VCaP (cell line): ENCODE measurements at regions not wholly inside any gene's neighbourhood (a gene's known extent, or its start where the extent isn't known, plus 50 kb on each side); places are given as distances from the start of the nearest gene placed in this dataset.

Experiments
- H3K27ac ChIP-seq: fragments of 450-650 bp; 2 replicates; pipeline ENCODE4 v1.5.1; 2017
- TF ChIP-seq, protein P1 (sequence below): fragments of 450-650 bp; conservative IDR thresholded peaks from 2 replicates; pipeline ENCODE4 v1.5.1; 2017; ENCODE audit warnings: mild to moderate bottlenecking, moderate library complexity

DNA sequence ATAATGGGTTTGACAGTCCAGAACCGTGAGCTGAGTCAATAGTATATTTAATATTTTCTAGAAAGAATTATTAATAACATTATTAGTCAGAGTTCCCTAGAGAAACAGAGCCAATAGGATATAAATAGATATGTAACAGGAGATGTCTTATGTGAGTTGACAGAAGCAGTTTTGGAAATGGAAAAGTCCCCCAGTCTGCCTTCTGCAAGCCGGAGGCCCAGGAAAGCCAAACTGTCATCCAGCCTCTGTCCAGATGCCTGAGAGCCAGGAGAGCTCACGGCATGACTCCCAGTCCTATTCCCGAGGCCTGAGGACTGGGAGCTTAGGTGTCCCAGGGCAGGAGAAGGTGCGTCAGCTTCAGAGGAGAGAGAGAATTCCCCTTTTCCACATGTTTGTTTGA lies 286.4 kb upstream of the ADARB2 start:
- H3K27ac ChIP-seq, result no peak overlapping the region

DNA sequence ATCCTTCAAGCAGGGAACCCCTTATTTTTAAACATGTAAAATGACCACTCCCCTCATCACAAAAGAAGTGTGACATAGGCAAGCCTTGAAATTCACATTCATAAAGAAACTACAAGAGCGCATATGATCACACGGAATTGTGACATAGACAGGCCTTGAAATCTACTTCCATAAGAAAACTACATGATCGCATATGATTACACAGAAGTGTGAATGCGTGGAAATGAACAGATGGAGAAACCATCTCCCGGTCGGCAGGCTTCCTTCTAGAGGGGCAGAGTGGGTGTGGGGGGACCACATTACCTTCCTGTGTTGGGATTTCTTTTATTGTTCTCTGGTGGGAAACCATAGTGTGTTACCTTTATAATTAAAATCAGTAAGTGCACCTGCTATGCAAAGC lies 285.1 kb upstream of the ADARB2 start:
- H3K27ac ChIP-seq, result no peak overlapping the region
- TF ChIP-seq, protein P1, sequence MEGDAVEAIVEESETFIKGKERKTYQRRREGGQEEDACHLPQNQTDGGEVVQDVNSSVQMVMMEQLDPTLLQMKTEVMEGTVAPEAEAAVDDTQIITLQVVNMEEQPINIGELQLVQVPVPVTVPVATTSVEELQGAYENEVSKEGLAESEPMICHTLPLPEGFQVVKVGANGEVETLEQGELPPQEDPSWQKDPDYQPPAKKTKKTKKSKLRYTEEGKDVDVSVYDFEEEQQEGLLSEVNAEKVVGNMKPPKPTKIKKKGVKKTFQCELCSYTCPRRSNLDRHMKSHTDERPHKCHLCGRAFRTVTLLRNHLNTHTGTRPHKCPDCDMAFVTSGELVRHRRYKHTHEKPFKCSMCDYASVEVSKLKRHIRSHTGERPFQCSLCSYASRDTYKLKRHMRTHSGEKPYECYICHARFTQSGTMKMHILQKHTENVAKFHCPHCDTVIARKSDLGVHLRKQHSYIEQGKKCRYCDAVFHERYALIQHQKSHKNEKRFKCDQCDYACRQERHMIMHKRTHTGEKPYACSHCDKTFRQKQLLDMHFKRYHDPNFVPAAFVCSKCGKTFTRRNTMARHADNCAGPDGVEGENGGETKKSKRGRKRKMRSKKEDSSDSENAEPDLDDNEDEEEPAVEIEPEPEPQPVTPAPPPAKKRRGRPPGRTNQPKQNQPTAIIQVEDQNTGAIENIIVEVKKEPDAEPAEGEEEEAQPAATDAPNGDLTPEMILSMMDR, result no peak

More for the DNA sequence above, 286.4 kb upstream of the ADARB2 start:
- TF ChIP-seq, protein P1, result no peak

GRCh38 chr10:2020836-2021235 lies 283.5 kb upstream of the ADARB2 start:
- H3K27ac ChIP-seq, result no peak overlapping the region
- TF ChIP-seq, protein P1, result no peak

DNA sequence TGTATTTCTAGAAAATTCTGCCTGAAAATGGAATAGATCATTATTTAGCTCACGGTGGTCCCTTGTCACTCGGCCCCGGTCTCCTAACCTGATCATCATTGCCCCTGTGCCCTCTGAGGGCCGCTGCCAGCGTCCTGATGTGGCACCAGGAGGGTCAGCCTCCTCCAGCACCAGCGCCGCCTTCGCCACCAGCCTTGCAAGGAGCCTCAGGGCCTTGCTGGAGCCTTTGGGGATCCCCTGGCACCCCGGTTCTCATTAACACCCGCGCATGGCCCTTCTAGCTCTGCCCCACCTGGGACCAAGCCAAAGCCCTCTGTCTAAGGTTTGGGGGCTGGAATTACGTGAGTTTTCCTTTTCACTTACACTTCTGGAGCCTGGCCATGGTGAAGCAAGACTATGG lies 282.5 kb upstream of the ADARB2 start:
- no peak overlapping the region for H3K27ac ChIP-seq
- TF ChIP-seq, protein P1, result no peak

- TF ChIP-seq, protein P1, result no peak
- no peak overlapping the region for H3K27ac ChIP-seq
Measured at GRCh38 chr10:2019281-2019680, 282.0 kb upstream of the ADARB2 start.

GRCh38 chr10:2014541-2014940 lies 277.2 kb upstream of the ADARB2 start:
- TF ChIP-seq, protein P1, result no peak
- H3K27ac ChIP-seq, result no peak overlapping the region

DNA sequence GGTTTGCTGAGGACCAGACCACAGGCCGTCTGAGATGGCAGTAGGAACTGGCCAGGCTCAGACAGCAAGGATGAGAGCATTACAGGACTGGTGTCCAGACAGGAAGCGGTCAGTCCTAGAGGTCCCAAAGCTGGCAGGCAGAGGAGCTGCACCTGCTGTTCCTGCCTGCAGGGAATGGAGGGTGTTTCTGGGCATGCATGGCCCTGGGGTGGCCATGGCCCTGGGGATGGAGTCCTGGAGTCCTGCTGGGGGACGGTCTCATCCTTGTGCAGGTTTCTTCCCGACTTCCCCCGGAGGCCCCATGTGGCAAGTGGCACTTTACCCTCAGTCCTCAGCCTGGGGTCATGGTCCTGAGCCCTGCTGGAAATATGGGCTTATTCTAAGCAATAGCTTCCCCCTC lies 274.9 kb upstream of the ADARB2 start:
- H3K27ac ChIP-seq, result no peak overlapping the region
- TF ChIP-seq, protein P1, result no peak
